Calu3 (cell line): ENCODE measurements at regions not wholly inside any gene's neighbourhood (a gene's known extent, or its start where the extent isn't known, plus 50 kb on each side); places are given as distances from the start of the nearest gene placed in this dataset.

Experiments
- BruUV-seq: library from RNA; stranded (reverse); fragments of 400-500 nt; replicated peaks from 2 replicates; lab custom pipeline; 2021; lab: Mats Ljungman, UMichigan
- CTCF ChIA-PET: fragments of 300-600 bp; sonication (Branson Sonifier 250); formaldehyde crosslinking; loops from one replicate; lab custom pipeline; 2022; ENCODE audit warnings: antibody characterized with exemption; lab: Charles Lee
- DNase-seq: peaks from one replicate; pipeline ENCODE4 v3.0.0; 2022
- H3K27ac Mint-ChIP-seq: one replicate; pipeline ENCODE4 v1.8.0; 2022; ENCODE audit warnings: mixed read lengths; ENCODE audit not compliant: unreplicated experiment
- H3K27me3 Mint-ChIP-seq: one replicate; pipeline ENCODE4 v1.8.0; 2022; ENCODE audit warnings: mixed read lengths; ENCODE audit not compliant: unreplicated experiment
- H3K36me3 Mint-ChIP-seq: one replicate; pipeline ENCODE4 v1.8.0; 2022; ENCODE audit warnings: mild to moderate bottlenecking, moderate library complexity, mixed read lengths; ENCODE audit not compliant: insufficient read depth, unreplicated experiment
- H3K4me1 Mint-ChIP-seq: one replicate; pipeline ENCODE4 v1.8.0; 2022; ENCODE audit warnings: mild to moderate bottlenecking, low read depth, mixed read lengths; ENCODE audit not compliant: unreplicated experiment
- H3K4me3 Mint-ChIP-seq: one replicate; pipeline ENCODE4 v1.8.0; 2022; ENCODE audit warnings: mild to moderate bottlenecking, low read depth, moderate library complexity, mixed read lengths; ENCODE audit not compliant: unreplicated experiment
- H3K9me3 Mint-ChIP-seq: one replicate; pipeline ENCODE4 v1.8.0; 2022; ENCODE audit warnings: low read depth, mixed read lengths; ENCODE audit not compliant: unreplicated experiment
- intact Hi-C: fragments of 100-400 bp; cut with micrococcal nuclease; formaldehyde crosslinking; loops from one replicate; pipeline ENCODE4 v1.10.0; 2022; ENCODE audit not compliant: unreplicated experiment
- TF ChIP-seq, protein P1 (sequence below): fragments of 200-600 bp; IDR thresholded peaks from one replicate; pipeline ENCODE4 v1.8.0; 2022; ENCODE audit warnings: antibody characterized with exemption; ENCODE audit not compliant: unreplicated experiment

GRCh38 chr17:22266231-22266630 is 573.9 kb downstream of the KCNJ18 start:
- Mint-ChIP-seq H3K4me3 (no peak overlapping the region), H3K4me1 (no peaks in the 10 kb centered on the region), H3K27ac (no peak overlapping the region), H3K27me3 (no peaks in the 10 kb centered on the region), H3K9me3 (peaks cover 3% of the 10 kb centered on the region), H3K36me3 (no peaks in the 10 kb centered on the region)
- no peak for DNase-seq
- TF ChIP-seq, protein P1, sequence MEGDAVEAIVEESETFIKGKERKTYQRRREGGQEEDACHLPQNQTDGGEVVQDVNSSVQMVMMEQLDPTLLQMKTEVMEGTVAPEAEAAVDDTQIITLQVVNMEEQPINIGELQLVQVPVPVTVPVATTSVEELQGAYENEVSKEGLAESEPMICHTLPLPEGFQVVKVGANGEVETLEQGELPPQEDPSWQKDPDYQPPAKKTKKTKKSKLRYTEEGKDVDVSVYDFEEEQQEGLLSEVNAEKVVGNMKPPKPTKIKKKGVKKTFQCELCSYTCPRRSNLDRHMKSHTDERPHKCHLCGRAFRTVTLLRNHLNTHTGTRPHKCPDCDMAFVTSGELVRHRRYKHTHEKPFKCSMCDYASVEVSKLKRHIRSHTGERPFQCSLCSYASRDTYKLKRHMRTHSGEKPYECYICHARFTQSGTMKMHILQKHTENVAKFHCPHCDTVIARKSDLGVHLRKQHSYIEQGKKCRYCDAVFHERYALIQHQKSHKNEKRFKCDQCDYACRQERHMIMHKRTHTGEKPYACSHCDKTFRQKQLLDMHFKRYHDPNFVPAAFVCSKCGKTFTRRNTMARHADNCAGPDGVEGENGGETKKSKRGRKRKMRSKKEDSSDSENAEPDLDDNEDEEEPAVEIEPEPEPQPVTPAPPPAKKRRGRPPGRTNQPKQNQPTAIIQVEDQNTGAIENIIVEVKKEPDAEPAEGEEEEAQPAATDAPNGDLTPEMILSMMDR: no peak
- no TSS peak for BruUV-seq
- intact Hi-C loops: no loop called here
- CTCF ChIA-PET: no interaction called here

DNA sequence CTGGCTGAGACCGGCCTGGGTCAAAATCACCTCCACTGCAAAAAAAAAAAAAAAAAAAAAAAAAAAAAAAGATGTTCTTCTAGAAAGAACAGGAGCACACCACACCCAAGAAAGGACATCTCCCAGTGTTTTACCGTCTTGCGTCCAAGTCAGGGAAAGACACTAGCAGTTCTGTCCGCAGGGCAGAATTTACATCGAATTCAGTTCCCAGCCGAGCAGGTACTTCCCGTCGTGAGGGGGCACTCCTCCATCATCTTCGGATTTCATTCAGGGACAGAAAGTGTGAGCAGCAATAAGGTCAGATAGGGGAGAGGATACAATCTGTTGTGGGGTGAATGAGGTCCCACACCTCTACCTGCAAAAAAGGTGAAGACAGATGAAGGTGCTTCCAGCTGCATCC is 574.7 kb downstream of the KCNJ18 start:
- CTCF ChIA-PET: no interaction called here
- Mint-ChIP-seq H3K27ac (no peak overlapping the region), H3K27me3 (no peaks in the 10 kb centered on the region), H3K36me3 (no peaks in the 10 kb centered on the region), H3K4me1 (no peaks in the 10 kb centered on the region), H3K9me3 (peaks cover 8% of the 10 kb centered on the region), H3K4me3 (no peak overlapping the region)
- TF ChIP-seq, protein P1: no peak
- BruUV-seq: no TSS peak
- intact Hi-C loops: no loop called here
- DNase-seq: no peak

DNA sequence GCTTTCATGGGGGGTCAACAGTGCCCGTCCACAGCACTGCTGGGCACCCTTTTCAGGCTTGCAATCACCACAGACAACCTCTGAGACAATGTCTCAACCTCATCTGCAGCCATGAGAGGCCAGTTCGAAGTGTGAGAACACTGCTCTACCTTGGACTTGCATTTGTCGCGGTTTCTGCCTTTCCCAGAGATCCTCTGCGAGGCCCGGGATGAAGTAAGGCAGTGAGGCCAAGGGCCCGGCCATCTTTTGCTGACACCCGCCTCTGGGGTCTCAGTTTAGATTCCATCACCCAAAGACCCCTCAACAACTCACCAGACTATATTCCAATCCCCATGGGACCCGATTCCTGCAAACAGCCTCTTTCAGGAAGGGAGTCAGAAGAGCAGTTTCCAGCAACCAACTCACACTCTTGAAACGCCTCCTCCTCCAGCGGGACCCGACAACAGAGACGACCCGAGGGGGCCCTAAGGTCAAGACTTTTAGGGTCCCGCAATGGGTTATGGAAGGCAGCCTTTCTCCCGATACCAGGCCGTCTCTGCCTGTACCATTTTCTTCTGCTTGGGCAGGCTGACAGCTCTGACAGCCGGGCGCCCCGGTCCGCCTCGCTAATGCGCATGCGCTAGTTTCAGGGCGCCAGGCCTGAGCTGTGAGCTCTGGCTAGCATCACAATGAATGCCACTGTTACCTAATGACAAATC is 576.0 kb downstream of the KCNJ18 start:
- no peak for DNase-seq
- Mint-ChIP-seq H3K27ac (no peak overlapping the region), H3K27me3 (no peaks in the 10 kb centered on the region), H3K9me3 (peaks cover 10% of the 10 kb centered on the region), H3K4me1 (no peaks in the 10 kb centered on the region), H3K4me3 (no peak overlapping the region), H3K36me3 (no peaks in the 10 kb centered on the region)
- CTCF ChIA-PET: no interaction called here
- intact Hi-C loops: no loop called here
- TF ChIP-seq, protein P1: no peak
- BruUV-seq: no TSS peak

DNA sequence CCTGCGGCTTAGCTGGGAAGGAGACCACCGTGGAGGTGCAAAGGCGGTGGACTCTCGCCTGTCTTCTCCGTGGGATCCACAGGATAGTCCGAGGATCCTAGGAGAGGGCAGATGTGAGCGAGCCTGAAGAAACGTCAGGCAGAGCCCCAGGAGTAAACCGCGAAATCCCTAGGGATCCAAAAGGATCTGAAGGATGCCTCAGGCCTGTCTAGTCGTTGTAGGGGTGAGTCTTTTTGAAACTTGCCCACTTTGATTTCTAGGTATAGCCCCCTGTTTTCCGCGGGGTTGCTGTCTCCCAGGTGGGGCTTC is 576.5 kb downstream of the KCNJ18 start:
- H3K4me1 Mint-ChIP-seq: no peaks in the 10 kb centered on the region
- CTCF ChIA-PET: no interaction called here
- H3K9me3 Mint-ChIP-seq: peaks cover 10% of the 10 kb centered on the region
- TF ChIP-seq, protein P1: no peak
- no peak overlapping the region for H3K4me3 Mint-ChIP-seq
- no TSS peak for BruUV-seq
- no peak for DNase-seq
- intact Hi-C loops: no loop called here
- H3K27ac Mint-ChIP-seq: no peak overlapping the region
- no peaks in the 10 kb centered on the region for H3K27me3 Mint-ChIP-seq
- H3K36me3 Mint-ChIP-seq: no peaks in the 10 kb centered on the region
